ENCODE measurements at regions not wholly inside any gene's neighbourhood (a gene's known extent, or its start where the extent isn't known, plus 50 kb on each side); places are given as distances from the start of the nearest gene placed in this dataset.

- TF ChIP-seq, protein P1, sequence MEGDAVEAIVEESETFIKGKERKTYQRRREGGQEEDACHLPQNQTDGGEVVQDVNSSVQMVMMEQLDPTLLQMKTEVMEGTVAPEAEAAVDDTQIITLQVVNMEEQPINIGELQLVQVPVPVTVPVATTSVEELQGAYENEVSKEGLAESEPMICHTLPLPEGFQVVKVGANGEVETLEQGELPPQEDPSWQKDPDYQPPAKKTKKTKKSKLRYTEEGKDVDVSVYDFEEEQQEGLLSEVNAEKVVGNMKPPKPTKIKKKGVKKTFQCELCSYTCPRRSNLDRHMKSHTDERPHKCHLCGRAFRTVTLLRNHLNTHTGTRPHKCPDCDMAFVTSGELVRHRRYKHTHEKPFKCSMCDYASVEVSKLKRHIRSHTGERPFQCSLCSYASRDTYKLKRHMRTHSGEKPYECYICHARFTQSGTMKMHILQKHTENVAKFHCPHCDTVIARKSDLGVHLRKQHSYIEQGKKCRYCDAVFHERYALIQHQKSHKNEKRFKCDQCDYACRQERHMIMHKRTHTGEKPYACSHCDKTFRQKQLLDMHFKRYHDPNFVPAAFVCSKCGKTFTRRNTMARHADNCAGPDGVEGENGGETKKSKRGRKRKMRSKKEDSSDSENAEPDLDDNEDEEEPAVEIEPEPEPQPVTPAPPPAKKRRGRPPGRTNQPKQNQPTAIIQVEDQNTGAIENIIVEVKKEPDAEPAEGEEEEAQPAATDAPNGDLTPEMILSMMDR (IDR thresholded peaks at IDR 0.05; ENCODE audit: insufficient read depth, low read depth, low read length) = no peak
- no peak for TF ChIP-seq EZH2 (IDR thresholded peaks at IDR 0.05; ENCODE audit: insufficient read depth, low read length)
These were observed 154.0 kb upstream of the FMR1 start for GRCh38 chrX:147757750-147758149.
